ENCODE measurements at regions not wholly inside any gene's neighbourhood (a gene's known extent, or its start where the extent isn't known, plus 50 kb on each side); places are given as distances from the start of the nearest gene placed in this dataset.
"Not testable (repeated sequence)": the region's sequence is repeated elsewhere in the genome, so short reads cannot be mapped to it uniquely, and the experiment has no call there.

- Histone ChIP-seq H3K9me3 (ENCODE audit: control insufficient read depth in 4 of 4, insufficient read depth in 3 of 4, low read length in 3 of 4) (no peaks in the 10 kb centered on the region), H3K4me1 (ENCODE audit: control insufficient read depth in 5 of 5, insufficient read depth in 5 of 5, low read length in 5 of 5) (no peaks in the 10 kb centered on the region), H3K4me3 (no peak overlapping the region), H3K27me3 (ENCODE audit: control insufficient read depth in 3 of 3, insufficient read depth in 3 of 3, low read length in 2 of 3) (no peaks in the 10 kb centered on the region), H3K9ac (ENCODE audit: insufficient read depth in 1 of 2, low read length in 2 of 2) (no peak overlapping the region), H3K27ac (ENCODE audit: low read depth in 1 of 2, low read length in 1 of 2) (no peak overlapping the region), H3K36me3 (ENCODE audit: control insufficient read depth in 4 of 4, insufficient read depth in 4 of 4, low read length in 4 of 4) (no peaks in the 10 kb centered on the region)
- TF ChIP-seq CTCF (IDR thresholded peaks at IDR 0.05; ENCODE audit: control extremely low read depth, extremely low read depth), result no peak
- ATAC-seq (ENCODE audit: insufficient read depth, low FRiP score), result no peak
- WGBS, 2 donors, result 77 to 90% methylated on average over 12 of the region's 12 CpGs
- DNase-seq, result no peak
These were observed 161.8 kb downstream of the IGLL1 start for GRCh38 chr22:23418159-23418788.

GRCh38 chr22:23417327-23417726, 162.8 kb downstream of the IGLL1 start:
- H3K4me3 ChIP-seq; H3K36me3 ChIP-seq (ENCODE audit: control insufficient read depth in 4 of 4, insufficient read depth in 4 of 4, low read length in 4 of 4); H3K9me3 ChIP-seq (ENCODE audit: control insufficient read depth in 4 of 4, insufficient read depth in 3 of 4, low read length in 3 of 4); H3K9ac ChIP-seq (ENCODE audit: insufficient read depth in 1 of 2, low read length in 2 of 2); ATAC-seq (ENCODE audit: insufficient read depth, low FRiP score); H3K27me3 ChIP-seq (ENCODE audit: control insufficient read depth in 3 of 3, insufficient read depth in 3 of 3, low read length in 2 of 3); H3K4me1 ChIP-seq (ENCODE audit: control insufficient read depth in 5 of 5, insufficient read depth in 5 of 5, low read length in 5 of 5); DNase-seq; H3K27ac ChIP-seq (ENCODE audit: low read depth in 1 of 2, low read length in 1 of 2): not testable (repeated sequence)
- WGBS, 2 donors, result 80 to 84% methylated on average over 3 of the region's 3 CpGs

GRCh38 chr22:23416169-23416690, 163.9 kb downstream of the IGLL1 start:
- H3K4me1 ChIP-seq (ENCODE audit: control insufficient read depth in 5 of 5, insufficient read depth in 5 of 5, low read length in 5 of 5); H3K4me3 ChIP-seq; H3K27ac ChIP-seq (ENCODE audit: low read depth in 1 of 2, low read length in 1 of 2); ATAC-seq (ENCODE audit: insufficient read depth, low FRiP score); H3K9ac ChIP-seq (ENCODE audit: insufficient read depth in 1 of 2, low read length in 2 of 2); H3K36me3 ChIP-seq (ENCODE audit: control insufficient read depth in 4 of 4, insufficient read depth in 4 of 4, low read length in 4 of 4); DNase-seq; H3K9me3 ChIP-seq (ENCODE audit: control insufficient read depth in 4 of 4, insufficient read depth in 3 of 4, low read length in 3 of 4); H3K27me3 ChIP-seq (ENCODE audit: control insufficient read depth in 3 of 3, insufficient read depth in 3 of 3, low read length in 2 of 3): not testable (repeated sequence)
- WGBS, 2 donors, result 84 to 87% methylated on average over 4 to 6 of the region's 8 CpGs

- 69 to 72% methylated on average over 8 of the region's 8 CpGs for WGBS, 2 donors
- no peak for TF ChIP-seq CTCF (IDR thresholded peaks at IDR 0.05; ENCODE audit: control extremely low read depth, extremely low read depth)
- ATAC-seq (ENCODE audit: insufficient read depth, low FRiP score) (no peak), DNase-seq (no peak)
- H3K4me1 ChIP-seq (ENCODE audit: control insufficient read depth in 5 of 5, insufficient read depth in 5 of 5, low read length in 5 of 5), result no peaks in the 10 kb centered on the region
- H3K9ac ChIP-seq (ENCODE audit: insufficient read depth in 1 of 2, low read length in 2 of 2), result no peak overlapping the region
- no peaks in the 10 kb centered on the region for H3K9me3 ChIP-seq (ENCODE audit: control insufficient read depth in 4 of 4, insufficient read depth in 3 of 4, low read length in 3 of 4)
- H3K4me3 ChIP-seq, result no peak overlapping the region
- H3K36me3 ChIP-seq (ENCODE audit: control insufficient read depth in 4 of 4, insufficient read depth in 4 of 4, low read length in 4 of 4), result no peaks in the 10 kb centered on the region
- H3K27me3 ChIP-seq (ENCODE audit: control insufficient read depth in 3 of 3, insufficient read depth in 3 of 3, low read length in 2 of 3), result no peaks in the 10 kb centered on the region
- no peak overlapping the region for H3K27ac ChIP-seq (ENCODE audit: low read depth in 1 of 2, low read length in 1 of 2)
These were observed 164.6 kb downstream of the IGLL1 start for GRCh38 chr22:23415490-23415851.

Data from lung (tissue), 11 donors.